ENCODE measurements at regions not wholly inside any gene's neighbourhood (a gene's known extent, or its start where the extent isn't known, plus 50 kb on each side); places are given as distances from the start of the nearest gene placed in this dataset.
A peak's percentile ranks its signal among the peaks of the same experiment; 100 is the strongest.

GRCh38 chr18:59056706-59057492, 82.8 kb upstream of the SEC11C start (continued):
- 0 out of 3 replicates have a peak, but pooled peaks have one; percentile 10 for TF ChIP-seq POU2F2 (IDR thresholded peaks at IDR 0.05; ENCODE audit: borderline replicate concordance, low read depth, low read length)
- peak; percentile 96 for TF ChIP-seq RAD21 (IDR thresholded peaks at IDR 0.05; ENCODE audit: insufficient read depth, low read depth, low read length)
- TF ChIP-seq FOXM1 (IDR thresholded peaks at IDR 0.05; ENCODE audit: low read depth, low read length), result 0 out of 2 replicates have a peak, but pooled peaks have one; percentile 44

GRCh38 chr18:59057493-59057795, 82.2 kb upstream of the SEC11C start:
- Histone ChIP-seq H3K4me1 (ENCODE audit: control insufficient read depth, insufficient read depth, low read length) (peaks cover 3% of the 10 kb centered on the region), H2AFZ (ENCODE audit: control insufficient read depth, low read depth, low read length) (no peak overlapping the region), H3K9me3 (replicated peaks; ENCODE audit: control insufficient read depth, insufficient read depth, low read length) (no peaks in the 10 kb centered on the region; the same call in 2 of the 3 replicates), H3K27me3 (replicated peaks in 1 of 2; ENCODE audit: control insufficient read depth in 2 of 2, insufficient read depth in 2 of 2, low read length in 1 of 2) (no peaks in the 10 kb centered on the region; a peak in 1 of 4 replicates), H3K9ac (ENCODE audit: control insufficient read depth, insufficient read depth, low read length) (no peak overlapping the region), H4K20me1 (ENCODE audit: control insufficient read depth, insufficient read depth) (no peaks in the 10 kb centered on the region), H3K36me3 (ENCODE audit: control insufficient read depth in 2 of 2, insufficient read depth in 2 of 2, low read length in 1 of 2) (no peaks in the 10 kb centered on the region), H3K79me2 (ENCODE audit: control insufficient read depth, insufficient read depth, low read length) (no peaks in the 10 kb centered on the region), H3K4me2 (ENCODE audit: control insufficient read depth, insufficient read depth) (no peak overlapping the region), H3K4me3 (no peak overlapping the region), H3K27ac (ENCODE audit: control insufficient read depth, insufficient read depth) (no peak overlapping the region)
- FAIRE-seq, result no peak
- in situ Hi-C loops (cut with MboI) (loop anchor here (5.0 to 25.0 kb wide), 2 partner anchors 275 to 570 kb away; no protein-coding TSS in a partner anchor), intact Hi-C loops (cut with micrococcal nuclease; ENCODE audit: unreplicated experiment) (loop anchor here (1.0 to 10.0 kb wide), 3 partner anchors 276 to 533 kb away; no protein-coding TSS in a partner anchor)
- no peak for ATAC-seq
- CTCF ChIA-PET, result interaction anchor here (1.1 to 9.5 kb wide), 4 partner anchors 13 to 288 kb away, joined by 8 to 118 read pairs (median 10); no protein-coding TSS in a partner anchor
- RAD21 ChIA-PET (ENCODE audit: unreplicated experiment), result interaction anchor here (1.2 to 3.9 kb wide), 7 partner anchors 27 to 293 kb away, joined by 3 to 20 read pairs (median 4); no protein-coding TSS in a partner anchor
- no peak for DNase-seq (ENCODE audit: low read depth, low spot score)
- 0% methylated on average over 4 of the region's 4 CpGs for WGBS (ENCODE audit: insufficient coverage, insufficient replicate concordance, low lambda C conversion rate, missing lambda C conversion rate)
- SMC1A ChIA-PET (ENCODE audit: uncharacterized antibody, unreplicated experiment), result interaction anchor here (1.0 to 4.8 kb wide), 6 partner anchors 9 to 289 kb away, joined by 3 to 34 read pairs (median 5); no protein-coding TSS in a partner anchor
- BruUV-seq (replicated peaks), result no TSS peak
- POLR2A ChIA-PET, result no interaction called here
- TF ChIP-seq BMI1 (IDR thresholded peaks at IDR 0.05; ENCODE audit: borderline replicate concordance) (no peak), MYC (IDR thresholded peaks at IDR 0.05; ENCODE audit: insufficient read depth, insufficient read length, insufficient replicate concordance, low read length, severe bottlenecking) (no peak), ZNF384 (IDR thresholded peaks at IDR 0.05; ENCODE audit: borderline replicate concordance, low read depth, low read length) (no peak), NBN (IDR thresholded peaks at IDR 0.05) (no peak), ESRRA (IDR thresholded peaks at IDR 0.05; ENCODE audit: low read length) (no peak), ZBTB40 (IDR thresholded peaks at IDR 0.05; ENCODE audit: borderline replicate concordance) (no peak), TBL1XR1 (IDR thresholded peaks at IDR 0.05; ENCODE audit: low read depth, low read length) (no peak), SUZ12 (IDR thresholded peaks at IDR 0.05; ENCODE audit: unreplicated experiment) (no peak), JUND (IDR thresholded peaks at IDR 0.05; ENCODE audit: low read depth, low read length) (no peak), POU2F2 (IDR thresholded peaks at IDR 0.05; ENCODE audit: borderline replicate concordance, low read depth, low read length) (no peak), E2F8 (IDR thresholded peaks at IDR 0.05; ENCODE audit: low read depth, partially characterized antibody) (no peak), RBBP5 (conservative IDR thresholded peaks at IDR 0.05) (no peak), DPF2 (IDR thresholded peaks at IDR 0.05) (no peak), TAF1 (IDR thresholded peaks at IDR 0.05; ENCODE audit: borderline replicate concordance, low read depth, low read length) (no peak)
